IMR-90 (cell line): ENCODE measurements at regions not wholly inside any gene's neighbourhood (a gene's known extent, or its start where the extent isn't known, plus 50 kb on each side); places are given as distances from the start of the nearest gene placed in this dataset.

Experiments used
- ATAC-seq: fragments of 200-7000 bp; cut with Tn5 transposase; 2 replicates; pipeline ENCODE4 v1.9.1; 2020; ENCODE audit warnings: low read depth, mild to moderate bottlenecking, moderate library complexity
- BruUV-seq: library from RNA; stranded (reverse); fragments of 400-500 nt; replicated peaks from 2 replicates; lab custom pipeline; 2021; lab: Mats Ljungman, UMichigan
- CTCF ChIA-PET: fragments of 300-600 bp; formaldehyde crosslinking; extraction: SDS; loops from one replicate; lab custom pipeline; 2021; ENCODE audit warnings: antibody characterized with exemption; lab: Yijun Ruan, JAX
- POLR2A ChIA-PET: fragments of 300-600 bp; sonication (Branson Sonifier 250); formaldehyde crosslinking; loops from one replicate; lab custom pipeline; 2022; ENCODE audit warnings: antibody characterized with exemption; ENCODE audit not compliant: unreplicated experiment; lab: Charles Lee
- DNase-seq: peaks from one replicate; pipeline ENCODE4 v3.0.0; 2013
- H2AFZ ChIP-seq: replicated peaks from 2 replicates; pipeline ENCODE3; 2013; ENCODE audit warnings: low read length, mild to moderate bottlenecking; ENCODE audit not compliant: poor library complexity
- H2AK5ac ChIP-seq: 2 replicates; pipeline ENCODE4 v1.6.1; 2013; ENCODE audit warnings: low read depth, low read length, inconsistent platforms
- H2AK9ac ChIP-seq: replicated peaks from 2 replicates; pipeline ENCODE3; 2013; ENCODE audit warnings: mild to moderate bottlenecking, low read depth, low read length, moderate library complexity; ENCODE audit not compliant: poor library complexity
- H2BK120ac ChIP-seq: 2 replicates; pipeline ENCODE4 v1.6.1; 2013; ENCODE audit warnings: low read depth, low read length, inconsistent platforms
- H2BK15ac ChIP-seq: 3 replicates; pipeline ENCODE4 v1.6.1; 2013; ENCODE audit warnings: low read depth, low read length, inconsistent platforms
- H2BK20ac ChIP-seq: 2 replicates; pipeline ENCODE4 v1.6.1; 2013; ENCODE audit warnings: low read depth, mild to moderate bottlenecking, inconsistent platforms, low read length, moderate library complexity
- H2BK5ac ChIP-seq: 2 replicates; pipeline ENCODE4 v1.6.1; 2013; ENCODE audit warnings: mild to moderate bottlenecking, low read depth, low read length, inconsistent platforms; ENCODE audit not compliant: poor library complexity, severe bottlenecking
- H3K14ac ChIP-seq: replicated peaks from 2 replicates; pipeline ENCODE4 v1.6.1; 2013; ENCODE audit warnings: low read depth, low read length, inconsistent platforms
- H3K18ac ChIP-seq: 2 replicates; pipeline ENCODE4 v1.6.1; 2013; ENCODE audit warnings: low read depth, low read length, control low read depth
- H3K23ac ChIP-seq: 2 replicates; pipeline ENCODE4 v1.6.1; 2013; ENCODE audit warnings: low read depth, low read length, inconsistent platforms
- H3K27ac ChIP-seq: 2 replicates; pipeline ENCODE4 v1.5.1; 2013; ENCODE audit warnings: mild to moderate bottlenecking, control low read depth, low read length; ENCODE audit not compliant: insufficient read depth
- H3K27me3 ChIP-seq: 2 replicates; pipeline ENCODE4 v1.6.1; 2013; ENCODE audit warnings: low read length; ENCODE audit not compliant: control insufficient read depth, insufficient read depth
- H3K36me3 ChIP-seq: 2 replicates; pipeline ENCODE4 v1.6.1; 2013; ENCODE audit warnings: low read length, mixed read lengths; ENCODE audit not compliant: control insufficient read depth, insufficient read depth
- H3K4ac ChIP-seq: 2 replicates; pipeline ENCODE4 v1.6.1; 2013; ENCODE audit warnings: low read depth, low read length, inconsistent platforms
- H3K4me1 ChIP-seq: 2 replicates; pipeline ENCODE4 v1.6.1; 2013; ENCODE audit warnings: low read length, mixed read lengths; ENCODE audit not compliant: control insufficient read depth, insufficient read depth
- H3K4me2 ChIP-seq: 2 replicates; pipeline ENCODE4 v1.6.1; 2013; ENCODE audit warnings: low read depth, mild to moderate bottlenecking, control low read depth, low read length, moderate library complexity
- H3K4me3 ChIP-seq: 2 replicates; pipeline ENCODE4 v1.5.1; 2013; ENCODE audit warnings: low read depth, mild to moderate bottlenecking, control low read depth, low read length, moderate library complexity; ENCODE audit not compliant: insufficient read depth
- H3K56ac ChIP-seq: 2 replicates; pipeline ENCODE4 v1.6.1; 2013; ENCODE audit warnings: low read length, inconsistent platforms; ENCODE audit not compliant: insufficient read depth; ENCODE audit errors: extremely low read depth
- H3K79me1 ChIP-seq, 2 experiments: 2 replicates each; pipeline ENCODE4 v1.6.1; 2013; ENCODE audit warnings: low read length in 2 of 2, inconsistent platforms in 1 of 2, low read depth in 1 of 2
- H3K9ac ChIP-seq: 2 replicates; pipeline ENCODE4 v1.6.1; 2013; ENCODE audit warnings: low read depth, low read length, control low read depth
- H3K9me1 ChIP-seq: 2 replicates; pipeline ENCODE4 v1.6.1; 2013; ENCODE audit warnings: low read length, inconsistent platforms; ENCODE audit not compliant: insufficient read depth
- H3K9me3 ChIP-seq: 2 replicates; pipeline ENCODE4 v1.6.1; 2013; ENCODE audit warnings: low read length; ENCODE audit not compliant: control insufficient read depth, insufficient read depth
- H4K20me1 ChIP-seq: 2 replicates; pipeline ENCODE4 v1.6.1; 2013; ENCODE audit warnings: low read length, inconsistent platforms; ENCODE audit not compliant: insufficient read depth
- H4K5ac ChIP-seq: 2 replicates; pipeline ENCODE4 v1.6.1; 2013; ENCODE audit warnings: mild to moderate bottlenecking, low read depth, low read length, control low read depth
- H4K8ac ChIP-seq, 2 experiments: 2 replicates each; pipeline ENCODE4 v1.6.1; 2013; ENCODE audit warnings: low read depth in 2 of 2, low read length in 2 of 2, control low read depth in 1 of 2, inconsistent platforms in 1 of 2
- H4K91ac ChIP-seq: 2 replicates; pipeline ENCODE4 v1.6.1; 2013; ENCODE audit warnings: low read depth, low read length, inconsistent platforms; ENCODE audit not compliant: insufficient read depth
- FOS ChIP-seq: fragments of 150-350 bp; IDR thresholded peaks from 2 replicates; pipeline ENCODE4 v1.6.1; 2016; ENCODE audit warnings: low read depth, low read length
- MAFK ChIP-seq: IDR thresholded peaks from 2 replicates; pipeline ENCODE4 v1.6.1; 2012; ENCODE audit warnings: low read depth, low read length, improper control_type of control experiment
- MXI1 ChIP-seq: IDR thresholded peaks from 2 replicates; pipeline ENCODE4 v1.6.1; 2012; ENCODE audit warnings: low read depth, mild to moderate bottlenecking, low read length, moderate library complexity, borderline replicate concordance
- NFE2L2 ChIP-seq: fragments of 150-350 bp; IDR thresholded peaks from 2 replicates; pipeline ENCODE4 v1.6.1; 2016; ENCODE audit warnings: low read depth, mild to moderate bottlenecking, low read length
- RFX5 ChIP-seq: IDR thresholded peaks from 2 replicates; pipeline ENCODE4 v1.8.0; 2012; ENCODE audit warnings: low read depth, mild to moderate bottlenecking, low read length, moderate library complexity
- WGBS, 2 experiments: methylation state at CpG; one replicate each; pipeline versions ENCODE4 v1.1.5 to v1.1.7; 2013; ENCODE audit warnings: missing lambda C conversion rate in 2 of 2; ENCODE audit not compliant: insufficient read length in 1 of 2; ENCODE audit errors: extremely low coverage in 2 of 2; 5-methylcytosine and 5-hydroxymethylcytosine counted together
- dilution Hi-C: fragments of 300-500 bp; cut with HindIII; formaldehyde crosslinking; loops from one replicate; pipeline ENCODE4 v1.14.3; 2018; ENCODE audit warnings: low sequenced_read_pairs; ENCODE audit not compliant: unreplicated experiment
- in situ Hi-C: fragments of 300-500 bp; cut with MboI; formaldehyde crosslinking; loops from 3 replicates; pipeline ENCODE4 v1.14.3; 2019; ENCODE audit warnings: low sequenced_read_pairs, inconsistent platforms, mixed read lengths
- intact Hi-C: fragments of 100-400 bp; cut with micrococcal nuclease; formaldehyde crosslinking; loops from 2 replicates; pipeline ENCODE4 v1.10.0; 2022
- TF ChIP-seq, protein P1 (sequence below): conservative IDR thresholded peaks from 2 replicates; pipeline ENCODE4 v1.5.1; 2012; ENCODE audit warnings: mild to moderate bottlenecking, low read depth, low read length, improper control_type of control experiment

DNA sequence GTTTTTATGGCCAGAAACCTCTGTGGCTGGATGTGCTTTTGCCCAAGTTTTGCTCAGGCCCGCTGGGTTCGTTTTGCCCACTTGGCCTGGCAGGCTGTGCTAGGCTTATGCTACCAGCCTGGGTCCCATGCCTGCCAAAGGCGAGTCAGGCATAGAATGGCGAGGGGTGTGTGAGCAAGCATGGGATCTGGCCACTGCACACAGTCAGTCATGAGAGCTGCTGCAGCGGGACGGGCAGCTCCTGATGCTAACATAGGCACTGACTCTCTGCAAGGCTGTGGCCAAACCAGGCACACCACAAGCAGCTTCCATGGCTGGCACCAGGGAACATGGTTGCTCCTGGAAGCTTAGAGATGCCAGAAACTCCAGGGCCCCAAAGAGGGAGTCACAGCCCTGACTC is 52.9 kb upstream of the PCDH15 start:
- H3K4me1 ChIP-seq, result no peaks in the 10 kb centered on the region
- H2BK5ac ChIP-seq, result no peak overlapping the region
- dilution Hi-C loops (no loop called here), intact Hi-C loops (loop anchor here (5.0 kb wide), 1 partner anchor 1962 kb away; no protein-coding TSS in a partner anchor), in situ Hi-C loops (no loop called here)
- no peaks in the 10 kb centered on the region for H3K36me3 ChIP-seq
- no peak for DNase-seq
- H4K20me1 ChIP-seq, result no peaks in the 10 kb centered on the region
- TF ChIP-seq, protein P1, sequence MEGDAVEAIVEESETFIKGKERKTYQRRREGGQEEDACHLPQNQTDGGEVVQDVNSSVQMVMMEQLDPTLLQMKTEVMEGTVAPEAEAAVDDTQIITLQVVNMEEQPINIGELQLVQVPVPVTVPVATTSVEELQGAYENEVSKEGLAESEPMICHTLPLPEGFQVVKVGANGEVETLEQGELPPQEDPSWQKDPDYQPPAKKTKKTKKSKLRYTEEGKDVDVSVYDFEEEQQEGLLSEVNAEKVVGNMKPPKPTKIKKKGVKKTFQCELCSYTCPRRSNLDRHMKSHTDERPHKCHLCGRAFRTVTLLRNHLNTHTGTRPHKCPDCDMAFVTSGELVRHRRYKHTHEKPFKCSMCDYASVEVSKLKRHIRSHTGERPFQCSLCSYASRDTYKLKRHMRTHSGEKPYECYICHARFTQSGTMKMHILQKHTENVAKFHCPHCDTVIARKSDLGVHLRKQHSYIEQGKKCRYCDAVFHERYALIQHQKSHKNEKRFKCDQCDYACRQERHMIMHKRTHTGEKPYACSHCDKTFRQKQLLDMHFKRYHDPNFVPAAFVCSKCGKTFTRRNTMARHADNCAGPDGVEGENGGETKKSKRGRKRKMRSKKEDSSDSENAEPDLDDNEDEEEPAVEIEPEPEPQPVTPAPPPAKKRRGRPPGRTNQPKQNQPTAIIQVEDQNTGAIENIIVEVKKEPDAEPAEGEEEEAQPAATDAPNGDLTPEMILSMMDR, result no peak
- TF ChIP-seq MXI1, result no peak
- no peak for TF ChIP-seq RFX5
- no peak for TF ChIP-seq MAFK
- no peak for TF ChIP-seq FOS
- no peak for TF ChIP-seq NFE2L2
- no peak overlapping the region for H2AK9ac ChIP-seq
- H2BK120ac ChIP-seq, result no peak overlapping the region
- no peak overlapping the region for H4K8ac ChIP-seq
- no peak overlapping the region for H2BK20ac ChIP-seq
- H3K27ac ChIP-seq, result no peak overlapping the region
- no peak overlapping the region for H3K14ac ChIP-seq
- H3K79me1 ChIP-seq, result no peaks in the 10 kb centered on the region
- no TSS peak for BruUV-seq
- H3K56ac ChIP-seq, result no peak overlapping the region
- H3K18ac ChIP-seq, result no peak overlapping the region
- H2BK15ac ChIP-seq, result no peak overlapping the region
- H2AFZ ChIP-seq, result no peak overlapping the region
- H4K5ac ChIP-seq, result no peak overlapping the region
- H3K9me1 ChIP-seq, result no peaks in the 10 kb centered on the region
- no peak overlapping the region for H2AK5ac ChIP-seq
- ATAC-seq, result no peak
- no peak overlapping the region for H3K4me2 ChIP-seq
- H3K9me3 ChIP-seq, result peaks cover 4% of the 10 kb centered on the region; the same call in 1 of the 2 replicates
- H3K4me3 ChIP-seq, result no peak overlapping the region
- 100% methylated on average over 3 of the region's 6 CpGs; no CpG with 5 or more reads in 1 of the 2 experiments for WGBS, 2 experiments
- H3K9ac ChIP-seq, result no peak overlapping the region
- H3K23ac ChIP-seq, result no peak overlapping the region
- H3K27me3 ChIP-seq, result no peaks in the 10 kb centered on the region
- H4K91ac ChIP-seq, result no peak overlapping the region
- H3K4ac ChIP-seq, result no peak overlapping the region
- ChIA-PET POLR2A (no interaction called here), CTCF (no interaction called here)
